Keratinocyte (primary cell): ENCODE measurements at regions not wholly inside any gene's neighbourhood (a gene's known extent, or its start where the extent isn't known, plus 50 kb on each side); places are given as distances from the start of the nearest gene placed in this dataset.

Experiments used
- CTCF ChIP-seq, 3 experiments: IDR thresholded peaks in 1 of 3; conservative IDR thresholded peaks in 1 of 3; optimal IDR thresholded peaks in 1 of 3; 2 replicates in 2 of 3; 3 replicates in 1 of 3; pipeline versions ENCODE3 to v1.5.1; 2011; ENCODE audit warnings: low read length in 3 of 3, mild to moderate bottlenecking in 3 of 3, moderate library complexity in 2 of 3, control low read depth in 1 of 3, inconsistent platforms in 1 of 3; ENCODE audit not compliant: insufficient read depth in 2 of 3; ENCODE audit errors: extremely low read depth in 1 of 3
- EZH2 ChIP-seq: IDR thresholded peaks from one replicate; pipeline ENCODE4 v1.6.1; 2012; ENCODE audit warnings: inconsistent platforms, mild to moderate bottlenecking, low read length, moderate library complexity

- TF ChIP-seq CTCF (optimal IDR thresholded peaks at IDR 0.05 in 1 of 3, IDR thresholded peaks at IDR 0.05 in 1 of 3, conservative IDR thresholded peaks at IDR 0.05 in 1 of 3; ENCODE audit: extremely low read depth in 1 of 3, insufficient read depth in 2 of 3, low read length in 3 of 3) = no peak
- TF ChIP-seq EZH2 = no peak
Measured at GRCh38 chr2:120850551-120850950, 114.9 kb downstream of the GLI2 start.
